ENCODE measurements at regions not wholly inside any gene's neighbourhood (a gene's known extent, or its start where the extent isn't known, plus 50 kb on each side); places are given as distances from the start of the nearest gene placed in this dataset.

- no peaks in the 10 kb centered on the region for H3K36me3 ChIP-seq (ENCODE audit: insufficient read depth, low read length)
- ChIA-PET POLR2A (ENCODE audit: partially characterized antibody) (no interaction called here), CTCF (ENCODE audit: partially characterized antibody) (no interaction called here)
- Mint-ChIP-seq H3K36me3 (no peaks in the 10 kb centered on the region), H3K4me1 (peaks cover 0 to 4% (median under 1%) of the 10 kb centered on the region in 4 donors), H3K9me3 (peaks cover 0 to 12% (median 2%) of the 10 kb centered on the region in 8 donors), H3K27me3 (peaks cover 14 to 25% of the 10 kb centered on the region in 2 donors), H3K27ac (no peak overlapping the region), H3K4me3 (no peak overlapping the region)
- intact Hi-C loops (cut with micrococcal nuclease), result no loop called here
- H3K4me1 ChIP-seq (ENCODE audit: insufficient read depth, low read length), result no peaks in the 10 kb centered on the region
- DNase-seq, result no peak
- H3K4me3 ChIP-seq (ENCODE audit: low read length in 2 of 2), result no peak overlapping the region
- no peak overlapping the region for H3K27ac ChIP-seq (ENCODE audit: low read depth, low read length)
- H3K9me3 ChIP-seq (ENCODE audit: control insufficient read depth in 1 of 2, low read length in 2 of 2), result no peaks in the 10 kb centered on the region
- no peaks in the 10 kb centered on the region for H3K27me3 ChIP-seq (ENCODE audit: insufficient read depth, low read length)
Measured at GRCh38 chr7:127530148-127530547, 55.2 kb downstream of the GCC1 start.

GRCh38 chr7:127527561-127527960 is 57.8 kb downstream of the GCC1 start:
- Mint-ChIP-seq H3K27me3 (peaks cover 19 to 26% of the 10 kb centered on the region in 2 donors), H3K27ac (no peak overlapping the region), H3K4me3 (no peak overlapping the region), H3K36me3 (no peaks in the 10 kb centered on the region), H3K9me3 (peaks cover 0 to 13% (median 4%) of the 10 kb centered on the region in 8 donors), H3K4me1 (peaks cover 0 to 4% (median 0%) of the 10 kb centered on the region in 4 donors)
- Histone ChIP-seq H3K9me3 (ENCODE audit: control insufficient read depth in 1 of 2, low read length in 2 of 2) (no peaks in the 10 kb centered on the region), H3K4me3 (ENCODE audit: low read length in 2 of 2) (no peak overlapping the region), H3K27ac (ENCODE audit: low read depth, low read length) (no peak overlapping the region), H3K27me3 (ENCODE audit: insufficient read depth, low read length) (no peaks in the 10 kb centered on the region), H3K36me3 (ENCODE audit: insufficient read depth, low read length) (no peaks in the 10 kb centered on the region), H3K4me1 (ENCODE audit: insufficient read depth, low read length) (no peaks in the 10 kb centered on the region)
- CTCF ChIA-PET (ENCODE audit: partially characterized antibody), result no interaction called here
- DNase-seq, result no peak
- intact Hi-C loops (cut with micrococcal nuclease), result no loop called here
- POLR2A ChIA-PET (ENCODE audit: partially characterized antibody), result no interaction called here

GRCh38 chr7:127525866-127526480 is 59.4 kb downstream of the GCC1 start:
- Mint-ChIP-seq H3K4me1 (no peaks in the 10 kb centered on the region), H3K27me3 (peaks cover 27 to 31% of the 10 kb centered on the region in 2 donors)
- POLR2A ChIA-PET (ENCODE audit: partially characterized antibody), result no interaction called here

GRCh38 chr7:127516320-127516719 is 69.1 kb downstream of the GCC1 start:
- Mint-ChIP-seq H3K9me3 (peaks cover 0 to 3% (median under 1%) of the 10 kb centered on the region in 8 donors), H3K4me3 (no peak overlapping the region), H3K36me3 (no peaks in the 10 kb centered on the region), H3K27ac (no peak overlapping the region), H3K27me3 (peaks cover 26 to 38% of the 10 kb centered on the region in 2 donors), H3K4me1 (no peaks in the 10 kb centered on the region)
- H3K9me3 ChIP-seq (ENCODE audit: control insufficient read depth in 1 of 2, low read length in 2 of 2), result no peaks in the 10 kb centered on the region
- H3K36me3 ChIP-seq (ENCODE audit: insufficient read depth, low read length), result no peaks in the 10 kb centered on the region
- no peak for DNase-seq
- ChIA-PET POLR2A (ENCODE audit: partially characterized antibody) (no interaction called here), CTCF (ENCODE audit: partially characterized antibody) (interaction anchor here (0.7 to 1.0 kb wide), 2 partner anchors 9 to 954 kb away, joined by 3 read pairs; no protein-coding TSS in a partner anchor)
- H3K27me3 ChIP-seq (ENCODE audit: insufficient read depth, low read length), result no peaks in the 10 kb centered on the region
- no peak overlapping the region for H3K4me3 ChIP-seq (ENCODE audit: low read length in 2 of 2)
- H3K27ac ChIP-seq (ENCODE audit: low read depth, low read length), result no peak overlapping the region
- H3K4me1 ChIP-seq (ENCODE audit: insufficient read depth, low read length), result no peaks in the 10 kb centered on the region
- intact Hi-C loops (cut with micrococcal nuclease), result no loop called here

More at GRCh38 chr7:127525866-127526480, 59.4 kb downstream of the GCC1 start:
- Mint-ChIP-seq H3K36me3 (no peaks in the 10 kb centered on the region), H3K27ac (no peak overlapping the region), H3K9me3 (peaks cover 0 to 19% (median 11%) of the 10 kb centered on the region in 8 donors), H3K4me3 (no peak overlapping the region)
- Histone ChIP-seq H3K4me3 (ENCODE audit: low read length in 2 of 2) (no peak overlapping the region), H3K27ac (ENCODE audit: low read depth, low read length) (no peak overlapping the region), H3K9me3 (ENCODE audit: control insufficient read depth in 1 of 2, low read length in 2 of 2) (no peaks in the 10 kb centered on the region), H3K36me3 (ENCODE audit: insufficient read depth, low read length) (no peaks in the 10 kb centered on the region), H3K27me3 (ENCODE audit: insufficient read depth, low read length) (no peaks in the 10 kb centered on the region), H3K4me1 (ENCODE audit: insufficient read depth, low read length) (no peaks in the 10 kb centered on the region)
- DNase-seq, result no peak
- intact Hi-C loops (cut with micrococcal nuclease), result no loop called here
- CTCF ChIA-PET (ENCODE audit: partially characterized antibody), result interaction anchor here (1.7 kb wide), 1 partner anchor 11 kb away, joined by 6 read pairs; no protein-coding TSS in a partner anchor

- Mint-ChIP-seq H3K4me3 (no peak overlapping the region), H3K27me3 (peaks cover 27 to 28% of the 10 kb centered on the region in 2 donors), H3K36me3 (no peaks in the 10 kb centered on the region), H3K9me3 (no peaks in the 10 kb centered on the region), H3K27ac (no peak overlapping the region), H3K4me1 (no peaks in the 10 kb centered on the region)
- Histone ChIP-seq H3K4me3 (ENCODE audit: low read length in 2 of 2) (no peak overlapping the region), H3K4me1 (ENCODE audit: insufficient read depth, low read length) (no peaks in the 10 kb centered on the region), H3K9me3 (ENCODE audit: control insufficient read depth in 1 of 2, low read length in 2 of 2) (no peaks in the 10 kb centered on the region), H3K27me3 (ENCODE audit: insufficient read depth, low read length) (no peaks in the 10 kb centered on the region), H3K27ac (ENCODE audit: low read depth, low read length) (no peak overlapping the region), H3K36me3 (ENCODE audit: insufficient read depth, low read length) (no peaks in the 10 kb centered on the region)
- intact Hi-C loops (cut with micrococcal nuclease), result loop anchor here (1.0 to 5.0 kb wide), 3 partner anchors 122 to 260 kb away; partner anchors contain the start of gene ZNF800
- ChIA-PET POLR2A (ENCODE audit: partially characterized antibody) (interaction anchor here (1.0 kb wide), 1 partner anchor 166 kb away, joined by 3 read pairs; no protein-coding TSS in a partner anchor), CTCF (ENCODE audit: partially characterized antibody) (interaction anchor here (0.9 to 1.8 kb wide), 14 partner anchors 8 to 711 kb away, joined by 3 to 11 read pairs (median 6); partner anchors contain the start of gene ZNF800)
- DNase-seq, result peak in 4 of 5 donors; percentile 22 to 44 (median 36)
Measured at GRCh38 chr7:127514499-127514898, 70.9 kb downstream of the GCC1 start.

GRCh38 chr7:127513311-127513710 is 72.1 kb downstream of the GCC1 start:
- H3K4me3 Mint-ChIP-seq, result no peak overlapping the region
- ChIA-PET POLR2A (ENCODE audit: partially characterized antibody) (no interaction called here), CTCF (ENCODE audit: partially characterized antibody) (interaction anchor here (0.8 to 1.8 kb wide), 3 partner anchors 67 to 710 kb away, joined by 3 to 11 read pairs (median 3); no protein-coding TSS in a partner anchor)
- H3K4me3 ChIP-seq (ENCODE audit: low read length in 2 of 2), result no peak overlapping the region
- intact Hi-C loops (cut with micrococcal nuclease), result loop anchor here (5.0 kb wide), 1 partner anchor 121 kb away; the partner anchor contains the start of gene ZNF800
- no peaks in the 10 kb centered on the region for H3K27me3 ChIP-seq (ENCODE audit: insufficient read depth, low read length)
- H3K4me1 Mint-ChIP-seq, result no peaks in the 10 kb centered on the region
- H3K9me3 Mint-ChIP-seq, result no peaks in the 10 kb centered on the region
- no peak overlapping the region for H3K27ac Mint-ChIP-seq
- no peak for DNase-seq
- H3K36me3 ChIP-seq (ENCODE audit: insufficient read depth, low read length), result no peaks in the 10 kb centered on the region
- no peak overlapping the region for H3K27ac ChIP-seq (ENCODE audit: low read depth, low read length)
- H3K4me1 ChIP-seq (ENCODE audit: insufficient read depth, low read length), result no peaks in the 10 kb centered on the region
- peaks cover 27 to 28% of the 10 kb centered on the region in 2 donors for H3K27me3 Mint-ChIP-seq
- H3K36me3 Mint-ChIP-seq, result no peaks in the 10 kb centered on the region
- H3K9me3 ChIP-seq (ENCODE audit: control insufficient read depth in 1 of 2, low read length in 2 of 2), result no peaks in the 10 kb centered on the region

- H3K27me3 ChIP-seq (ENCODE audit: insufficient read depth, low read length), result no peaks in the 10 kb centered on the region
- Mint-ChIP-seq H3K27me3 (peaks cover 25 to 27% of the 10 kb centered on the region in 2 donors), H3K4me3 (no peak overlapping the region), H3K9me3 (no peaks in the 10 kb centered on the region), H3K27ac (no peak overlapping the region), H3K4me1 (no peaks in the 10 kb centered on the region), H3K36me3 (no peaks in the 10 kb centered on the region)
- H3K36me3 ChIP-seq (ENCODE audit: insufficient read depth, low read length), result no peaks in the 10 kb centered on the region
- POLR2A ChIA-PET (ENCODE audit: partially characterized antibody), result no interaction called here
- no peak for DNase-seq
- intact Hi-C loops (cut with micrococcal nuclease), result loop anchor here (5.0 kb wide), 1 partner anchor 120 kb away; the partner anchor contains the start of gene ZNF800
- no peak overlapping the region for H3K4me3 ChIP-seq (ENCODE audit: low read length in 2 of 2)
- no peaks in the 10 kb centered on the region for H3K4me1 ChIP-seq (ENCODE audit: insufficient read depth, low read length)
- CTCF ChIA-PET (ENCODE audit: partially characterized antibody), result no interaction called here
- H3K27ac ChIP-seq (ENCODE audit: low read depth, low read length), result no peak overlapping the region
- H3K9me3 ChIP-seq (ENCODE audit: control insufficient read depth in 1 of 2, low read length in 2 of 2), result no peaks in the 10 kb centered on the region
Measured at GRCh38 chr7:127512663-127513062, 72.7 kb downstream of the GCC1 start.
